CD1c-positive myeloid dendritic cell (primary cell): ENCODE measurements at regions not wholly inside any gene's neighbourhood (a gene's known extent, or its start where the extent isn't known, plus 50 kb on each side); places are given as distances from the start of the nearest gene placed in this dataset.
"Not testable (repeated sequence)": the region's sequence is repeated elsewhere in the genome, so short reads cannot be mapped to it uniquely, and the experiment has no call there.

Experiments used
- DNase-seq: peaks from one replicate; pipeline ENCODE4 v3.0.0-alpha.2; 2016; ENCODE audit errors: extremely low spot score

DNA sequence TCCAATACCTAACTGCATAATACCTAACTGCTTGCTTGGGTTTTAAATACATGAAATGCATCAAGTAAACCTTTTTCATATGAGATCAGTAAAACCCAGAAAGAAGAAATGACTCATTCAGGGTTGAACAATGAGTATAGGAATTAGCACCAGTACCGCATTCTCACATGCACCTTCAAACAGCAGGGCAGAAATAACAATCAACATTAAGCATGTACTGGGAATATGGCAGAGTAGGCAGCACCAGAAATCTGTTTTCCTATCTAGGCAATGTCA, 850.3 kb upstream of the SORCS1 start:
- no peak for DNase-seq

- no peak for DNase-seq
Measured at GRCh38 chr10:108014145-108014901, 849.8 kb upstream of the SORCS1 start.

GRCh38 chr10:108005627-108006026, 841.1 kb upstream of the SORCS1 start:
- DNase-seq: no peak

DNA sequence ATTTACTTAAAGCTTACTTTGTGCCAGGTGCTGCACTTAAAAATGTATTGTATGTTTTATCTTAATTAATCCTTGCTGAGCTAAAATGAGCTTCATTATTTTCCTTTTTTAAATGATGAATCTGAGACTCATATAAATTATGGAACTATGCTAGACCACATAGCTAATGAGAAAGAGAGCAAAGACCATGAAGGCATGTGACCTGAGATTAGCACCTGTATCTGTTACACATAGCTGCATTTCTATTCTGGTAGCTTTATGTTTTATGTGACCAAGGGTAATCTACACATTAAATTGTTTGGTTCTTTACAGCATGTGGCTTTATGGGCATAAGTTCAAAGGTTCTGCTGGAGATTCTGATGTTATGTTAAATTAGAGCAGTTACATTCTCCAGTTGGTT, 839.1 kb upstream of the SORCS1 start:
- DNase-seq: no peak

- DNase-seq: no peak
Measured at GRCh38 chr10:108003061-108003460, 838.6 kb upstream of the SORCS1 start.

DNA sequence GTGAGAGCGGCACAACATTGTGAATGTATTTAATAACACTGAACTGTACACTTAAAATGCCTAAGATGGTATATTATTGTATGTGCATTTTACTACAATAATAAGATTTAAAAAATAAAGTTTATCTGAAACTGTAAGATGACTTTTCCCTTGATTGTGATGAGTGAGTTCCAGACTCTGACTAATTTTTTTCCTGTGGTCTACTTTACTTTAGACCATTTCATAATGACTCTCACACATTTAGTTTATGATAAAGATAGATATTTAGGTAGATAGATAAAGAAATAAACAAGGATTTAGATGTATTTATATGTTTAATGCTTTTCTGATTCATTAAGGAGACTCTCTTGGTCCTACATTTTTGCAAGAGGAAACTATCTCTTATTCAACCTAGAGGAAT, 835.9 kb upstream of the SORCS1 start:
- DNase-seq: no peak

GRCh38 chr10:107994621-107995270, 830.2 kb upstream of the SORCS1 start:
- DNase-seq: no peak

DNA sequence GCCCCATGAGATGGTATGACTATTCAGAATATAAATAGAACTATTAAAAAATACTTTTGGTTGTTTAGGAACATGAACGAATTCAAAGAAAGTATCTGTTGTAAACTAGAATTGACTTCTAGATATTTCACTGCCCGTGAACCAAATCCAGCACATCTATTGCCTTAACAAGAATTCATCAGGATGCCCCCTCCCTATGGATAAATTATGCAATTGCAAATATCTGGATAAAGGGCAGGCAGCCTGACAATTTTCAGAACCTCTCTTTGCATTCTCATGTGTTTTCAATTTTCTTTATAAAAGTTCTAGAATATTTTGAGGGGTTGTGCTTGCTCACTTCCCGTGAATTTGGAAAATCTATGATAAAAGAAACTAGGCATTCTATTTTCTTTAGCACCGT, 822.1 kb upstream of the SORCS1 start:
- no peak for DNase-seq

DNA sequence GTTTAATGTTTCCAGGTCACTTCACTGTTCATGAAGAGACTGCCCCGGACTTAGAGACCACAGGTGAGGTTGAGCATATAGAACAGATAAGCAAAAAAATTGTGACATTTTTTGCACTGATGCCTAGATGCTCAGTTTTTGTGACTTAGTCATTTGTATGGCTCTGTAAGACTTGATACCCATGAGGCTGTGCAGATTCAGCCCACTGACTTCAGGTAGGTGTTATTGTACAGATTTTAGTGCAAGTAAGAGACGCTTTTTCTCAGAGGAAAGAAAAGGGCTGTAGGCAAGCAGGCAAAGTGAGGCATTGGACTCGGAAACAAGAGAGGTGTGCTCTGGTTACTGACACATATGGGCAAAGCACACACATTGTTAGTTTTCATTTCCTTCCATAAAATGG, 820.1 kb upstream of the SORCS1 start:
- DNase-seq: no peak

GRCh38 chr10:107984149-107984548, 819.6 kb upstream of the SORCS1 start:
- no peak for DNase-seq

DNA sequence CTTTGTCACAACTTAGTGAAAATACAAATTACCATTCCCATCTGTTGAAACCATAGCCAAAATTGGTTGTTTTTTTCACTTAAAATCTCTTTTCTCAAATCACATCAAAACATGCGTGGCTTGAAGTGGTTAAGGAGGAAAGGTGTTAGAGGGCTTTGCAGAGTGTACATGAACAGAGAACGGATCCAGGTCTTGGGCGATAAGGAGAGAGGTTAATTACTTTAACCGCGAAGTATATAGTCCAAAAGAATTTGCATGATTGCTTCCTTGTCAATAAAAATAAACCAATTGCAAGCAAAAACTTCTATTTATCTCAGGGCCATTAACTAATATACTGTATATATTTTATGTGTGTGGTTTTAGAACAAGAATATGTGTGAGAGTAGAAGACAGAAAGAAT, 813.9 kb upstream of the SORCS1 start:
- no peak for DNase-seq

DNA sequence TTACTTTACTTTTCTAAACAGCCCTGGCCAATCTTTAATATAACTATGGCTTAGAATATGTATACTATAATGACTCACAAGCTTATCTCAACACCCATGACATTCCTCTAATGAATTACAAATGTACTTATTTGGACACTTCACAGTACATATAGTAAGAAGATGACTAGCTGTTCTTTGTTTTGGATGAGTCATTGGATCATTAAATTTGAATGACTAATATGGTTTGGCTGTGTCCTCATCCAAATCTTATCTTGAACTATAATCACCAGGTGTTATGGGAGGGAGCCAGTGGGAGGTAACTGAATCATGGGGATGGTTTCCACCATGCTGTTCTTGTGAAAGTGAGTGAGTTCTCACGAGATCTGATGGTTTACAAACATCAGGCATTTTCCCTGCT, 807.5 kb upstream of the SORCS1 start:
- DNase-seq: no peak

DNA sequence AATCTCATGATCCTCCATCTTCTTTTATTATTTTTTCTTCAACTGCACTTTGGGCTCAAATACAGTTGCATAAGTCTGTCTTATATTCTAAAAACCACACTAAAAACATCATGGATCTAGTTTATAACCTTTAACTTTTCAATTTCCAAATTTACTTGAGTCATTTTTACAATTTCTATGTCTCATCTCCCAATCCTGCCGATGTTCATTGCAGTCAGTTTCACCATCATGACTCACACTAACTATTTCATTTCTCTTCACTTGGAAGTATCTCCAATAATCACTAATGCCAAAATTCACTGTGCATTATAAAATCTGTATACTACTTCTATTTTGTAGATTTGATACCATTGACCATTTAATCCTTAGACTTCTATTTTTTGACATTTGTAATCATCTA, 806.9 kb upstream of the SORCS1 start:
- no peak for DNase-seq

GRCh38 chr10:107970512-107970911, 806.0 kb upstream of the SORCS1 start:
- no peak for DNase-seq

- DNase-seq: no peak
Measured at GRCh38 chr10:107969936-107970335, 805.4 kb upstream of the SORCS1 start.

- no peak for DNase-seq
Measured at GRCh38 chr10:107966826-107967225, 802.3 kb upstream of the SORCS1 start.

- DNase-seq: no peak
Measured at GRCh38 chr10:107952649-107953556, 788.4 kb upstream of the SORCS1 start.

DNA sequence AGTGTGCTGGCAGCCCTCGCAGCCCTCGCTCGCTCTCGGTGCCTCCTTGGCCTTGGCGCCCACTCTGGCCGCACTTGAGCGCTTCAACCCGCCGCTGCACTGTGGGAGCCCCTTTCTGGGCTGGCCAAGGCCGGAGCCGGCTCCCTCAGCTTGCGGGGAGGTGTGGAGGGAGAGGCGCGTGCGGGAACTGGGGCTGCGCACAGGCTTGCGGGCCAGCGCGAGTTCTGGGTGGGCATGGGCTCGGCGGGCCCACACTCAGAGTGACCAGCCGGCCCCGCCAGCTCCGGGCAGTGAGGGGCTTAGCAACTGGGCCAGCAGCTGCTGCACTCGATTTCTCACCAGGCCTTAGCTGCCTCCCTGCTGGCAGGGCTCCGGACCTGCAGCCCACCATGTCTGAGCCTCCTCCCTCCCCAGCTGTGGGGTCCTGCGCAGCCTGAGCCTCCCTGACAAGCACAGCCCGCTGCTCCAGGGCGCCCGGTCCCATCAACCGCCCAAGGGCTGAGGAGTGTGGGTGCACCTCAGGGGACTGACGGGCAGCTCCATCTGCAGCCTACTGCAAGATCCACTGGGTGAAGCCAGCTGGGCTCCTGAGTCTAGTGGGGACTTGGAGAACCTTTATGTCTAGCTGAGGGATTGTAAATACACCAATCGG, 786.0 kb upstream of the SORCS1 start:
- not testable (repeated sequence) for DNase-seq

GRCh38 chr10:107942826-107943225, 778.3 kb upstream of the SORCS1 start:
- no peak for DNase-seq

- no peak for DNase-seq
Measured at GRCh38 chr10:107933076-107933475, 768.6 kb upstream of the SORCS1 start.

- no peak for DNase-seq
Measured at GRCh38 chr10:107931808-107932207, 767.3 kb upstream of the SORCS1 start.

DNA sequence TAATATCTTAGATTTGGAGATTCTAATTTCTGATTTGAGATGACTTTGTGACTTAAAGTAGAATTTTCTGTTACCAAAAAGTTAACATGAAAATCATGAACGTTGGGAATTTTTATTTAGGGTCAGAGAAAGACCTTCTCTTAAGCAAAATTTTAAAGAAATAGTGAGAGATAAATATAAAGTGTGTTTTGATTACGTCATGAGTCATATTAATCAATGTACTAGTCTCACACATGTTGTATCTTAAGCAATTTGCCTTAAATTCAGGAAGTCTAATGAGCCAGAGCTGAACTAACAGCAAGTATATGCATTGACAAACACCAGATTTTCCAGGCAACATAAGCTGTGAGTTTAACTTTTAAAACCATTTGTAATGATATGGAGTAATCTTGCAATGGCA, 765.5 kb upstream of the SORCS1 start:
- DNase-seq: no peak
